ENCODE measurements at regions not wholly inside any gene's neighbourhood (a gene's known extent, or its start where the extent isn't known, plus 50 kb on each side); places are given as distances from the start of the nearest gene placed in this dataset.

GRCh38 chr10:50961297-50961696 is 75.9 kb upstream of the A1CF start:
- POLR2A ChIA-PET = no interaction called here

DNA sequence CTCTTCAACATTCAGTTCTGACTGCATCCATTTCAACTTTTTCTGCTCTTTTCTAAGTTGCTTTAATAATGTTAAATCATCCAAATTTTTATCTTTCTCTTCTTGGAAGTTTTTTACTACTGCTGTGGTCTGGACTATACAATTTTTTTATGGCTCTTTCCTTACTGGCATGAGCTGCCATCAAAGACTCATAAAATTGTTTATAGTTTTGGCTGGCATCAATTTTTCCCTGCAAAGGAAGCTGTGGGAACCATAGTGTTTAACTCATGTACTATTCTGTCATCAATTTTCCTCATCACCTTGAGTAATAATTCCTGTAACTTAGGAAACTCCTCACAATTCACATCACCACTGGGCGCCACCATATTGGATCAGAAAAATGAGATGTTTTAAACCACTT is 77.6 kb upstream of the A1CF start:
- ChIA-PET CTCF (no interaction called here), POLR2A (no interaction called here)
- Mint-ChIP-seq H3K4me3 (no peak overlapping the region), H3K4me1 (ENCODE audit: low read depth) (no peaks in the 10 kb centered on the region), H3K9me3 (no peaks in the 10 kb centered on the region), H3K27ac (no peak overlapping the region), H3K27me3 (peaks cover 3% of the 10 kb centered on the region), H3K36me3 (ENCODE audit: low read depth) (no peaks in the 10 kb centered on the region)
- TF ChIP-seq, protein P1, sequence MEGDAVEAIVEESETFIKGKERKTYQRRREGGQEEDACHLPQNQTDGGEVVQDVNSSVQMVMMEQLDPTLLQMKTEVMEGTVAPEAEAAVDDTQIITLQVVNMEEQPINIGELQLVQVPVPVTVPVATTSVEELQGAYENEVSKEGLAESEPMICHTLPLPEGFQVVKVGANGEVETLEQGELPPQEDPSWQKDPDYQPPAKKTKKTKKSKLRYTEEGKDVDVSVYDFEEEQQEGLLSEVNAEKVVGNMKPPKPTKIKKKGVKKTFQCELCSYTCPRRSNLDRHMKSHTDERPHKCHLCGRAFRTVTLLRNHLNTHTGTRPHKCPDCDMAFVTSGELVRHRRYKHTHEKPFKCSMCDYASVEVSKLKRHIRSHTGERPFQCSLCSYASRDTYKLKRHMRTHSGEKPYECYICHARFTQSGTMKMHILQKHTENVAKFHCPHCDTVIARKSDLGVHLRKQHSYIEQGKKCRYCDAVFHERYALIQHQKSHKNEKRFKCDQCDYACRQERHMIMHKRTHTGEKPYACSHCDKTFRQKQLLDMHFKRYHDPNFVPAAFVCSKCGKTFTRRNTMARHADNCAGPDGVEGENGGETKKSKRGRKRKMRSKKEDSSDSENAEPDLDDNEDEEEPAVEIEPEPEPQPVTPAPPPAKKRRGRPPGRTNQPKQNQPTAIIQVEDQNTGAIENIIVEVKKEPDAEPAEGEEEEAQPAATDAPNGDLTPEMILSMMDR (IDR thresholded peaks at IDR 0.05) = no peak
- no peak for DNase-seq
- ATAC-seq = no peak
- intact Hi-C loops (cut with micrococcal nuclease) = no loop called here

More at GRCh38 chr10:50961297-50961696, 75.9 kb upstream of the A1CF start:
- ATAC-seq = no peak
- H3K4me1 Mint-ChIP-seq (ENCODE audit: low read depth) = no peaks in the 10 kb centered on the region
- DNase-seq = no peak
- TF ChIP-seq, protein P1 (IDR thresholded peaks at IDR 0.05) = no peak
- no peak overlapping the region for H3K27ac Mint-ChIP-seq
- H3K36me3 Mint-ChIP-seq (ENCODE audit: low read depth) = no peaks in the 10 kb centered on the region
- peaks cover 3% of the 10 kb centered on the region for H3K27me3 Mint-ChIP-seq
- CTCF ChIA-PET = no interaction called here
- H3K4me3 Mint-ChIP-seq = no peak overlapping the region
- intact Hi-C loops (cut with micrococcal nuclease) = no loop called here
- H3K9me3 Mint-ChIP-seq = no peaks in the 10 kb centered on the region

GRCh38 chr10:50968386-50969091 is 83.1 kb upstream of the A1CF start:
- TF ChIP-seq, protein P1 (IDR thresholded peaks at IDR 0.05) = no peak
- CTCF ChIA-PET = no interaction called here
- Mint-ChIP-seq H3K27ac (no peak overlapping the region), H3K9me3 (no peaks in the 10 kb centered on the region), H3K36me3 (ENCODE audit: low read depth) (no peaks in the 10 kb centered on the region), H3K27me3 (peaks cover 4% of the 10 kb centered on the region), H3K4me3 (no peak overlapping the region), H3K4me1 (ENCODE audit: low read depth) (no peaks in the 10 kb centered on the region)
- ATAC-seq (no peak), DNase-seq (no peak)
- POLR2A ChIA-PET = no interaction called here
- intact Hi-C loops (cut with micrococcal nuclease) = no loop called here

- H3K4me1 Mint-ChIP-seq (ENCODE audit: low read depth) = no peaks in the 10 kb centered on the region
- no peak overlapping the region for H3K4me3 Mint-ChIP-seq
- POLR2A ChIA-PET = no interaction called here
- DNase-seq (no peak), ATAC-seq (no peak)
- H3K27ac Mint-ChIP-seq = no peak overlapping the region
- CTCF ChIA-PET = interaction anchor here (0.9 kb wide), 1 partner anchor 992 kb away, joined by 3 read pairs; no protein-coding TSS in a partner anchor
- peaks cover 4% of the 10 kb centered on the region for H3K27me3 Mint-ChIP-seq
- no peaks in the 10 kb centered on the region for H3K9me3 Mint-ChIP-seq
- intact Hi-C loops (cut with micrococcal nuclease) = no loop called here
- no peaks in the 10 kb centered on the region for H3K36me3 Mint-ChIP-seq (ENCODE audit: low read depth)
- TF ChIP-seq, protein P1 (IDR thresholded peaks at IDR 0.05) = no peak
Observed at GRCh38 chr10:50972591-50972990, 87.2 kb upstream of the A1CF start.

- POLR2A ChIA-PET = no interaction called here
- ATAC-seq = no peak
- H3K36me3 Mint-ChIP-seq (ENCODE audit: low read depth) = no peaks in the 10 kb centered on the region
- CTCF ChIA-PET = no interaction called here
- H3K27me3 Mint-ChIP-seq = peaks cover 7% of the 10 kb centered on the region
- H3K4me1 Mint-ChIP-seq (ENCODE audit: low read depth) = no peaks in the 10 kb centered on the region
- intact Hi-C loops (cut with micrococcal nuclease) = no loop called here
- no peak overlapping the region for H3K27ac Mint-ChIP-seq
- H3K4me3 Mint-ChIP-seq = no peak overlapping the region
- TF ChIP-seq, protein P1 (IDR thresholded peaks at IDR 0.05) = no peak
- no peaks in the 10 kb centered on the region for H3K9me3 Mint-ChIP-seq
- DNase-seq = no peak
Observed at GRCh38 chr10:50981385-50981784, 92.9 kb upstream of the PRKG1 start.
